Right atrium auricular region (tissue), 2 donors: ENCODE measurements at regions not wholly inside any gene's neighbourhood (a gene's known extent, or its start where the extent isn't known, plus 50 kb on each side); places are given as distances from the start of the nearest gene placed in this dataset.

Source experiments
- DNase-seq: peaks from one replicate; pipeline ENCODE4 v3.0.0-alpha.2; 2019; ENCODE audit warnings: low spot score
- H3K27ac ChIP-seq, 2 donors: fragments of 200-600 bp; sonication (generic); 1 replicate in 1 of 2; 2 replicates in 1 of 2; pipeline ENCODE4 v1.5.1; 2016 to 2019
- H3K27me3 ChIP-seq, 2 donors: fragments of 200-600 bp; sonication (generic); one replicate each; pipeline versions ENCODE4 v1.5.1 to v1.6.0; 2017 to 2019
- H3K36me3 ChIP-seq: fragments of 200-600 bp; sonication (generic); one replicate; pipeline ENCODE4 v1.5.1; 2016
- H3K4me1 ChIP-seq, 2 donors: fragments of 200-600 bp; sonication (generic); one replicate each; pipeline versions ENCODE4 v1.5.1 to v1.6.0; 2017 to 2019
- H3K4me3 ChIP-seq, 2 donors: fragments of 200-600 bp; sonication (generic); 1 replicate in 1 of 2; 2 replicates in 1 of 2; pipeline ENCODE4 v1.5.1; 2017 to 2019; ENCODE audit warnings: mild to moderate bottlenecking in 1 of 2, moderate library complexity in 1 of 2
- H3K9me3 ChIP-seq, 2 donors: fragments of 200-600 bp; sonication (generic); one replicate each; pipeline ENCODE4 v1.5.1; 2019
- CTCF ChIP-seq, 2 donors: fragments of 200-600 bp; sonication (generic); IDR thresholded peaks; one replicate each; pipeline ENCODE4 v1.5.1; 2019; ENCODE audit warnings: antibody characterized with exemption in 2 of 2

GRCh38 chrX:125505207-125505606 lies 185.5 kb downstream of the TEX13C start:
- Histone ChIP-seq H3K9me3 (peaks cover 0 to 4% of the 10 kb centered on the region in 2 donors), H3K27ac (no peak overlapping the region), H3K4me1 (no peaks in the 10 kb centered on the region), H3K36me3 (no peaks in the 10 kb centered on the region), H3K27me3 (no peaks in the 10 kb centered on the region), H3K4me3 (no peak overlapping the region)
- no peak for DNase-seq
- no peak for TF ChIP-seq CTCF (IDR thresholded peaks at IDR 0.05)

GRCh38 chrX:125507119-125507518 lies 187.4 kb downstream of the TEX13C start:
- Histone ChIP-seq H3K9me3 (peaks cover 0 to 4% of the 10 kb centered on the region in 2 donors), H3K36me3 (no peaks in the 10 kb centered on the region), H3K4me1 (no peaks in the 10 kb centered on the region), H3K27me3 (no peaks in the 10 kb centered on the region), H3K4me3 (no peak overlapping the region), H3K27ac (no peak overlapping the region)
- no peak for DNase-seq
- TF ChIP-seq CTCF (IDR thresholded peaks at IDR 0.05) = no peak

GRCh38 chrX:125520029-125520428 lies 200.4 kb downstream of the TEX13C start:
- Histone ChIP-seq H3K27ac (no peak overlapping the region), H3K36me3 (no peaks in the 10 kb centered on the region)
- no peak for TF ChIP-seq CTCF (IDR thresholded peaks at IDR 0.05)

GRCh38 chrX:125522752-125523151 lies 203.1 kb downstream of the TEX13C start:
- no peaks in the 10 kb centered on the region for H3K4me1 ChIP-seq
- peaks cover 3% of the 10 kb centered on the region in 2 donors for H3K9me3 ChIP-seq
- no peaks in the 10 kb centered on the region for H3K36me3 ChIP-seq
- H3K27ac ChIP-seq = no peak overlapping the region
- TF ChIP-seq CTCF (IDR thresholded peaks at IDR 0.05) = no peak
- no peak for DNase-seq
- no peak overlapping the region for H3K4me3 ChIP-seq
- no peaks in the 10 kb centered on the region for H3K27me3 ChIP-seq

More at GRCh38 chrX:125520029-125520428, 200.4 kb downstream of the TEX13C start:
- no peaks in the 10 kb centered on the region for H3K27me3 ChIP-seq
- H3K4me1 ChIP-seq = no peaks in the 10 kb centered on the region
- H3K9me3 ChIP-seq = peaks cover 0 to 3% of the 10 kb centered on the region in 2 donors
- H3K4me3 ChIP-seq = no peak overlapping the region
- DNase-seq = no peak

GRCh38 chrX:125532411-125533089 lies 212.9 kb downstream of the TEX13C start:
- no peaks in the 10 kb centered on the region for H3K36me3 ChIP-seq
- no peak overlapping the region for H3K27ac ChIP-seq
- peaks cover 0 to 4% of the 10 kb centered on the region in 2 donors for H3K9me3 ChIP-seq
- no peak overlapping the region for H3K4me3 ChIP-seq
- H3K4me1 ChIP-seq = no peaks in the 10 kb centered on the region
- no peaks in the 10 kb centered on the region for H3K27me3 ChIP-seq
- no peak for DNase-seq
- no peak for TF ChIP-seq CTCF (IDR thresholded peaks at IDR 0.05)

- no peak overlapping the region for H3K27ac ChIP-seq
- no peaks in the 10 kb centered on the region for H3K9me3 ChIP-seq
- no peak for DNase-seq
- no peaks in the 10 kb centered on the region for H3K36me3 ChIP-seq
- H3K27me3 ChIP-seq = no peaks in the 10 kb centered on the region
- no peak overlapping the region for H3K4me3 ChIP-seq
- H3K4me1 ChIP-seq = no peaks in the 10 kb centered on the region
- no peak for TF ChIP-seq CTCF (IDR thresholded peaks at IDR 0.05)
Measured at GRCh38 chrX:125533352-125533751, 213.7 kb downstream of the TEX13C start.
